ENCODE measurements at regions not wholly inside any gene's neighbourhood (a gene's known extent, or its start where the extent isn't known, plus 50 kb on each side); places are given as distances from the start of the nearest gene placed in this dataset.

DNA sequence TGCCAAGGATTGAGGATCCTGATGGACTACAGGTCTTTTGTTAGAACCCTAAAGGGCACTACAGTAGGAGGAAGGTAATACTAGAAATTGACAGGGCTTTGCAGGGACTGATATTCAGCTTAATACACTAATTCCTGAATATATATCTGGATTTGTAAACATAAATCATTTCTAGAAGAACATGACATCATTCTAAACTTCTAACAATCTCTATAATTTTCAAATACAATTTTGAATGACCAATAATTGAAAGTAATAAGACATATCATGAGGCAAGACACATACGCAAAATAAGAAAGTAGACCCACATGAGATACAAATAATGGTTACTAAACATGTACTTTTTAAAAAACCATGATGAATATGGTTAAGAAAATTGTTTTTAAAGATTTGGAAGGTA, 52.4 kb upstream of the LRRC8B start:
- DNase-seq = no peak
- TF ChIP-seq GATA1 (IDR thresholded peaks at IDR 0.05; ENCODE audit: low read depth, low read length) (no peak), POLR2A (IDR thresholded peaks at IDR 0.05; ENCODE audit: low read length) (no peak)

DNA sequence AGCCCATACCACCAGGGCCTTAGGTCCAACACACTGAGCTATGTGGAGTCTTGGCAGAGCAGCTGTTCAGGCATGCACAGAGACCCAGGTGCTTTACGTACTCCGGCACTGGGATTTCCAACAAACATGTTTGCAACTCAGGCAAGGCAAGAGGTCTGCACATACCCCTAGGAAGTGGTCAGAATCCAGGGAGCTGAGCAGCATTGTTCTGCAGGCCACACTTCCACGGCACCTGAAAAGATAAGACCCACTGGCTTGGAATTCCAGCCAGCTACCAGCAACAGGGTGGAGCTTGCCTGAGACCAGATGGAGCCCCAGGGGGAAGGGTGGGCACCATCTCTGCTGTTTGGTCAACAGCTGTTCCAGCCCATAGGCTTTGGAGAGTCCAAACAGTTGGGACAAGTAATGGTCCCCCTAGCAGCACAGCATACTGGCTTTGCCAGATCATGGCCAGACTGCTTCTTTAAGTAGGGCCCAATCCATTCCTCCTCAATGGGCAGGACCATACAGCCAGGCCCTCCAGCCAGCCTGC, 51.7 kb upstream of the LRRC8B start:
- no peak for TF ChIP-seq POLR2A (IDR thresholded peaks at IDR 0.05; ENCODE audit: low read length)
- TF ChIP-seq GATA1 (IDR thresholded peaks at IDR 0.05; ENCODE audit: low read depth, low read length) = no peak
- no peak for DNase-seq

Measured in erythroblast (primary cell).